ENCODE measurements at regions not wholly inside any gene's neighbourhood (a gene's known extent, or its start where the extent isn't known, plus 50 kb on each side); places are given as distances from the start of the nearest gene placed in this dataset.

DNA sequence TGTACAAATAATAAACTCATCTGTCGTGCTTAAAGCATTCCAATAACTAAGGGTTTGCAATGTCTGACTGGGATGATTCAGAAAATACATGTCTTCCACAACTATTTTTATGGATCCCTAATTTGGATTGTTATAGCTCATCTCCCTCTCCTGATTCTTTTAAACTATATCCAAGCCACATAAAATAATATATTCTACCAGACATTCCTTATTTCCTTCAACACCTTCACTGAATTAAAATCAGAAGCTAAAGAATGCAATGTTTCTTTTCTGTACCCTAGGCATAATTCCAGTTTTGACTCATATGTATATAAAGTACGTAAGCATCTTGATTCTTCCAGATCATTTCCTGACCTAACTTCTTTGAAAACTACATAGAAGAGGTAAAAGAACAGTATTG is 420.4 kb downstream of the EFNB2 start:
- H3K79me2 ChIP-seq (ENCODE audit: low read length) = no peaks in the 10 kb centered on the region
- H3K9ac ChIP-seq (ENCODE audit: low read length) = no peak overlapping the region
- no peaks in the 10 kb centered on the region for H4K20me1 ChIP-seq (ENCODE audit: insufficient read depth, low read length)
- no peak overlapping the region for H3K4me3 ChIP-seq (ENCODE audit: low read length)
- TF ChIP-seq EZH2phosphoT487 (IDR thresholded peaks at IDR 0.05; ENCODE audit: low read depth) = no peak
- TF ChIP-seq, protein P1, sequence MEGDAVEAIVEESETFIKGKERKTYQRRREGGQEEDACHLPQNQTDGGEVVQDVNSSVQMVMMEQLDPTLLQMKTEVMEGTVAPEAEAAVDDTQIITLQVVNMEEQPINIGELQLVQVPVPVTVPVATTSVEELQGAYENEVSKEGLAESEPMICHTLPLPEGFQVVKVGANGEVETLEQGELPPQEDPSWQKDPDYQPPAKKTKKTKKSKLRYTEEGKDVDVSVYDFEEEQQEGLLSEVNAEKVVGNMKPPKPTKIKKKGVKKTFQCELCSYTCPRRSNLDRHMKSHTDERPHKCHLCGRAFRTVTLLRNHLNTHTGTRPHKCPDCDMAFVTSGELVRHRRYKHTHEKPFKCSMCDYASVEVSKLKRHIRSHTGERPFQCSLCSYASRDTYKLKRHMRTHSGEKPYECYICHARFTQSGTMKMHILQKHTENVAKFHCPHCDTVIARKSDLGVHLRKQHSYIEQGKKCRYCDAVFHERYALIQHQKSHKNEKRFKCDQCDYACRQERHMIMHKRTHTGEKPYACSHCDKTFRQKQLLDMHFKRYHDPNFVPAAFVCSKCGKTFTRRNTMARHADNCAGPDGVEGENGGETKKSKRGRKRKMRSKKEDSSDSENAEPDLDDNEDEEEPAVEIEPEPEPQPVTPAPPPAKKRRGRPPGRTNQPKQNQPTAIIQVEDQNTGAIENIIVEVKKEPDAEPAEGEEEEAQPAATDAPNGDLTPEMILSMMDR (IDR thresholded peaks at IDR 0.05; ENCODE audit: low read depth, low read length) = no peak
- no peaks in the 10 kb centered on the region for H3K9me3 ChIP-seq (ENCODE audit: insufficient read depth, low read length)
- no peaks in the 10 kb centered on the region for H3K27me3 ChIP-seq (ENCODE audit: low read depth, low read length)
- peaks cover 8% of the 10 kb centered on the region for H3K4me1 ChIP-seq (ENCODE audit: low read length)
- H3K4me2 ChIP-seq (ENCODE audit: low read length) = no peak overlapping the region
- no peaks in the 10 kb centered on the region for H3K36me3 ChIP-seq (replicated peaks; ENCODE audit: low read depth, low read length)
- no peak overlapping the region for H2AFZ ChIP-seq (ENCODE audit: low read depth, low read length)
- no peak overlapping the region for H3K27ac ChIP-seq (ENCODE audit: low read length)

- no peaks in the 10 kb centered on the region for H3K27me3 ChIP-seq (ENCODE audit: low read depth, low read length)
- H3K9ac ChIP-seq (ENCODE audit: low read length) = no peak overlapping the region
- H3K36me3 ChIP-seq (replicated peaks; ENCODE audit: low read depth, low read length) = no peaks in the 10 kb centered on the region
- peaks cover 8% of the 10 kb centered on the region for H3K4me1 ChIP-seq (ENCODE audit: low read length)
- H3K79me2 ChIP-seq (ENCODE audit: low read length) = no peaks in the 10 kb centered on the region
- H2AFZ ChIP-seq (ENCODE audit: low read depth, low read length) = no peak overlapping the region
- TF ChIP-seq EZH2phosphoT487 (IDR thresholded peaks at IDR 0.05; ENCODE audit: low read depth) = no peak
- TF ChIP-seq, protein P1 (IDR thresholded peaks at IDR 0.05; ENCODE audit: low read depth, low read length) = no peak
- H3K9me3 ChIP-seq (ENCODE audit: insufficient read depth, low read length) = no peaks in the 10 kb centered on the region
- H3K4me2 ChIP-seq (ENCODE audit: low read length) = no peak overlapping the region
- H3K4me3 ChIP-seq (ENCODE audit: low read length) = no peak overlapping the region
- H3K27ac ChIP-seq (ENCODE audit: low read length) = no peak overlapping the region
- no peaks in the 10 kb centered on the region for H4K20me1 ChIP-seq (ENCODE audit: insufficient read depth, low read length)
These were observed 421.7 kb downstream of the EFNB2 start for GRCh38 chr13:106113796-106114195.

GRCh38 chr13:106112191-106112590 is 423.3 kb downstream of the EFNB2 start:
- TF ChIP-seq, protein P1 (IDR thresholded peaks at IDR 0.05; ENCODE audit: low read depth, low read length) = no peak
- TF ChIP-seq EZH2phosphoT487 (IDR thresholded peaks at IDR 0.05; ENCODE audit: low read depth) = no peak
- H3K9ac ChIP-seq (ENCODE audit: low read length) = no peak overlapping the region
- H2AFZ ChIP-seq (ENCODE audit: low read depth, low read length) = no peak overlapping the region
- H3K4me2 ChIP-seq (ENCODE audit: low read length) = no peak overlapping the region
- H3K27ac ChIP-seq (ENCODE audit: low read length) = no peak overlapping the region
- no peaks in the 10 kb centered on the region for H3K27me3 ChIP-seq (ENCODE audit: low read depth, low read length)
- no peak overlapping the region for H3K4me3 ChIP-seq (ENCODE audit: low read length)
- no peaks in the 10 kb centered on the region for H3K79me2 ChIP-seq (ENCODE audit: low read length)
- H3K4me1 ChIP-seq (ENCODE audit: low read length) = peaks cover 6% of the 10 kb centered on the region
- H4K20me1 ChIP-seq (ENCODE audit: insufficient read depth, low read length) = no peaks in the 10 kb centered on the region
- no peaks in the 10 kb centered on the region for H3K9me3 ChIP-seq (ENCODE audit: insufficient read depth, low read length)
- H3K36me3 ChIP-seq (replicated peaks; ENCODE audit: low read depth, low read length) = no peaks in the 10 kb centered on the region

GRCh38 chr13:106110241-106110855 is 425.1 kb downstream of the EFNB2 start:
- H3K36me3 ChIP-seq (replicated peaks; ENCODE audit: low read depth, low read length) = no peaks in the 10 kb centered on the region
- H3K9me3 ChIP-seq (ENCODE audit: insufficient read depth, low read length) = no peaks in the 10 kb centered on the region
- no peak overlapping the region for H3K4me2 ChIP-seq (ENCODE audit: low read length)
- no peaks in the 10 kb centered on the region for H3K4me1 ChIP-seq (ENCODE audit: low read length)
- no peak overlapping the region for H3K9ac ChIP-seq (ENCODE audit: low read length)
- no peak overlapping the region for H2AFZ ChIP-seq (ENCODE audit: low read depth, low read length)
- no peak overlapping the region for H3K27ac ChIP-seq (ENCODE audit: low read length)
- no peak overlapping the region for H3K4me3 ChIP-seq (ENCODE audit: low read length)
- H3K79me2 ChIP-seq (ENCODE audit: low read length) = no peaks in the 10 kb centered on the region
- no peaks in the 10 kb centered on the region for H4K20me1 ChIP-seq (ENCODE audit: insufficient read depth, low read length)
- TF ChIP-seq EZH2phosphoT487 (IDR thresholded peaks at IDR 0.05; ENCODE audit: low read depth) = no peak
- TF ChIP-seq, protein P1 (IDR thresholded peaks at IDR 0.05; ENCODE audit: low read depth, low read length) = no peak
- no peaks in the 10 kb centered on the region for H3K27me3 ChIP-seq (ENCODE audit: low read depth, low read length)

All from OCI-LY3 (cell line).